ENCODE measurements at regions not wholly inside any gene's neighbourhood (a gene's known extent, or its start where the extent isn't known, plus 50 kb on each side); places are given as distances from the start of the nearest gene placed in this dataset.

DNA sequence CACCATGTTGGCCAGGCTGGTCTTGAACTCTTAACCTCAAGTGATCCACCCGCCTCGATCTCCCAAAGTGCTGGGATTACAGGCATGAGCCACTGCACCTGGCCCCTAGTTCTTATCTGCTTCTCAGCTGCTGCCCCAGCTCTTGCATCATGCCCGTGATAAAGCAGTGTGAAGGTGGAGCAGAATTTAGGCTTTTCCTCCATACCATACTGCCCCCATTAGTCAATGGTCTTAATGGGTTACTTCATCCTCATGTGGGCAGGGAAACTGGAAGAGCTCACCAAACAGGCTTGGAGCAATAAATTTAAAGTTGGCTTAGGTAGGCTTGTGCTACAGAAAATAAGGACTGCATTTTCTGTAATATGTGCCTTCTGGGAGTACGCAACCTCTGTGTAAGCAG is 636.9 kb upstream of the BOD1L1 start:
- DNase-seq = no peak
- no peak overlapping the region for H3K4me3 ChIP-seq
- no peaks in the 10 kb centered on the region for H3K9me3 ChIP-seq
- no peaks in the 10 kb centered on the region for H3K27me3 ChIP-seq
- H3K36me3 ChIP-seq = no peaks in the 10 kb centered on the region

DNA sequence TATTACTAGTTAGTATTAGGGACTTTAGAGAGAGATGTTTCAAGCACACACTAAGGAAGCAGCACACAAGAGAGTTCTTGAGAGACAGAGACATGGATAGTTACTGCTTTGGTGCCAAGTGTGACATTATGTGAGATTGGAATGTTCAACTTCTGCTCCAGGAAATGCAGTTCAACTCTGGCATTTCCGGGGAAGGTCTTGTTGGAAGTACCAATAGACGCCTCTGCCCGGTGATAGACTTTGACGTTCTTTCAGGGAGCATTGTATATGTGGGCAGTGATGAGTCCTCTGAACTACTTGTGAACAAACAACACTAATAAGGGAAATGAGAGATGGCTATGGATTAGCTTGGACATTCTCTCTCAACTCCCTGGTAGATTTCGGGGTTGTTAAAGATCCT is 638.1 kb upstream of the BOD1L1 start:
- no peak overlapping the region for H3K4me3 ChIP-seq
- no peaks in the 10 kb centered on the region for H3K36me3 ChIP-seq
- DNase-seq = no peak
- no peaks in the 10 kb centered on the region for H3K9me3 ChIP-seq
- H3K27me3 ChIP-seq = no peaks in the 10 kb centered on the region

DNA sequence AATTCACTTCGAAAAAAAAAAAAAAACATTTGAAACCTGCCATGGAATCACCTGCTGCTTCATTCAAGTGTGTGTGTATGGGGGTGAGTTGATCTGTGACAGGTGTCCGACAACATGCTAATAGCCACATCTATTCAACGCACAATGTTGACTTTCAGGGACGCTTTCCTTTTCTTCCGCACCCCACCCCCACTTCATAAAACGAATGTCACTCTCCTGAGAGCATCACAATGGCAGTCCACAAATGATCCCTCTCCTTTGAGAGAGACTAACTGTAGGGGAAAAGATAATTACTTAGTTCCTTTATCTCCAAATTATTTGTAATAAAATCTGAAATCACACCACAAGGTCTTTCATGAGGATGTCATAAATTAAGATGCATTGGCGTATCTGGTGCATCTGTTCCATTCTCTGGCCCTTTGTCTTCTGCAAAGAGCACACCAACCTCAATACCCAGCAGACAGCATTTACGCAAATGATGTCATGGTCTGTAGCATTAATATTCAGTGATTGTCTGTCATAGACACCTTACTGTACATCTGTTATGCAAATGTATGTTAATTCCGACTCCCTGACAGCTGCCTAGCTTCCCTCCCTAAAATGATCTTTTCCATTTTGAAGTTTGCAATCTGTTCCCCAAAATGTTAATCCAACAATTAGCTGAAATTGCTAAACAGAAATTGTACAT is 640.0 kb upstream of the BOD1L1 start:
- no peak for DNase-seq
- no peaks in the 10 kb centered on the region for H3K9me3 ChIP-seq
- no peak overlapping the region for H3K4me3 ChIP-seq
- H3K27me3 ChIP-seq = no peaks in the 10 kb centered on the region
- H3K36me3 ChIP-seq = no peaks in the 10 kb centered on the region

DNA sequence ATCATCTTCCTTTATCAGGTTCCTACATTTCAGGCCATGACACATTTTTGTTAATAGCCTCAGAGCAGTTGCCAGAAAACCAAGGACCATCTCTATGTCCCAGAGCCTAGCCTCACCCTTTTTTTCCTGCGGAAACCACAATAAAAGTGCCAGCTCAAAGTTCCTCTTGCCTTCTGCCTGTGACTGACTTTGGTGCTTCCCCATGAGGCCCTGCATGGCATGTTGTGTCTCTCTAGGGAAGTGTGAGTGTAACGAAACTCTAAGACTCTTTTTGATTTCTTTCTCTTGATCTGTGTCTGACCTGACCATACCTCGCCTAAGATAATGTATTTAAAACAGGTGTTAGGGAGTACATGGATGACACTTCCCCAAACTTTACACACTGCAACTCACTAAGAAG is 642.3 kb upstream of the BOD1L1 start:
- H3K9me3 ChIP-seq = no peaks in the 10 kb centered on the region
- no peaks in the 10 kb centered on the region for H3K36me3 ChIP-seq
- no peaks in the 10 kb centered on the region for H3K27me3 ChIP-seq
- no peak overlapping the region for H3K4me3 ChIP-seq
- no peak for DNase-seq

DNA sequence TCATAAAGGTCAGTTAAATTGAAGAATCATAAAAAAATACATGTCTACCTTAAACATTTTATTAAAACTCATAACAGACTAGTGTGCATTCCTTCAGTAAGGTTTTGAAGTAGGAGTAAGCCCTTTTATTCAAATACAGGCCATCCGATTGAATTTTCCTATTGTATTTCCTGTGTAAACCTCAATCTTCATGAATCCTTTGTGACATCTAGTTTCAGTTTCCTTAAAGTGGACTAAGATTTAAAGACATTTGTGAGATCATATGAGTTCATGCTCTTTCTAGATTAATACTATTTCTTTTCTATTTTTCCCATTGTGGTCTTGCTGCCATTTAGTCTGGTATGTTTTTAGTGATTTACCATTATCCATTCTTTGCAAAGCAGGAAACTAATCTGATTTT is 644.7 kb upstream of the BOD1L1 start:
- H3K36me3 ChIP-seq = no peaks in the 10 kb centered on the region
- H3K4me3 ChIP-seq = no peak overlapping the region
- no peak for DNase-seq
- no peaks in the 10 kb centered on the region for H3K27me3 ChIP-seq
- no peaks in the 10 kb centered on the region for H3K9me3 ChIP-seq

DNA sequence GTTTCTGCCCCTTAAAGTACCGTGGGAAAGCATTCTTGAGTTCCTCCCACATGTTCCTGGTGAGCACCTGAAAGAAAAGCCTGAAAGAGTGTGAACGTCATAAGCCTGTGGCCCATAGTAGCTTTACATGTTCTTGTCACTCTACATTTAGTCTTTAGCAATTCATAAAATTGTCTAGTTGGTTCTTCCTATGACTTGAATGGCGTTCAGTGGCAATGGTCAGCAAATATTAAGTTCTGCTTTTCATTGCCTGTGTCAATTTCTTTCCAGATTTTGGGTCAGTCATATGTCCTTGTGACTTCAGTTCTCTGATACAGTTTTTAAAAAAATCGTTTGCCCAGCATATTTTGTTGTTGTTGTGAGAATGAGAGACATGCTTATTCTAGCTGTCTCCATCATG is 650.0 kb upstream of the BOD1L1 start:
- H3K36me3 ChIP-seq = no peaks in the 10 kb centered on the region
- no peak overlapping the region for H3K4me3 ChIP-seq
- DNase-seq = no peak
- no peaks in the 10 kb centered on the region for H3K9me3 ChIP-seq
- H3K27me3 ChIP-seq = no peaks in the 10 kb centered on the region

DNA sequence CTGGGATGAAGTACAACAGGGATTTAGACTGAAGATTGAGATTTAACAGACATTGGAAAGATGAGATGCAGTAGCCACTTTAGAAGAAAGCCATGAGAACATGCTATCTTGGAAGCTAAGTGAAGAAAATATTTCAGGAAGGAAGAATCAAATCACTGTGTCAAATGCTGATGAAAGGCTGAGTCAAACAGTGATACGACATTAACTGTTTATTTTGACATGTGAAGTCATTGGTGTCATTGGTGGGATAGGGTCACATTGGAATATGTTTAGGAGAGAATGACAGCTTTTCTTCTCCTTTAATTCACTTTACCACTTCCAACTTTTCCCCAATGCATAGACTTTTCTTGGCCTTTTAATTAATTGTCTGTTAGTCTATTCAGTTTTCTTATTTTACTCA is 653.0 kb upstream of the BOD1L1 start:
- H3K4me3 ChIP-seq = no peak overlapping the region
- no peaks in the 10 kb centered on the region for H3K36me3 ChIP-seq
- H3K9me3 ChIP-seq = no peaks in the 10 kb centered on the region
- DNase-seq = no peak
- H3K27me3 ChIP-seq = no peaks in the 10 kb centered on the region

DNA sequence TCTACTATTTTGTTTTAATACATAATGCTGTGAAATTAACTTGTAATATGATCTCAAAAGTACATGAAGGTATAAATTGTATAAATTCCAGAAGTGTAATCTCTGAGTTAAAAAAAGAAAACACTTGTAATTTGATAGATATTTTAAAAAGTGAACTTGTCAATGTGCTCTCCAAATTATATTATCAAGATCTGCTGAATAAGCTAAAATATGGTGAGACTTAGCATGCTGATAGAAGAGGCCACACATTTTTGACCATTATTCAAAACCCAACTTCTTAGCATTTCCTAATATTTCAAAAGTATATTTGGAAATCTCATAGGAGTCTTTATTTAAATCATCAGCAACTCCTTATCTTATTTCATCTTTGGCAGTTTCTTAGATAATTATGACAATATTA is 657.1 kb upstream of the BOD1L1 start:
- H3K27me3 ChIP-seq = no peaks in the 10 kb centered on the region
- H3K9me3 ChIP-seq = no peaks in the 10 kb centered on the region
- no peaks in the 10 kb centered on the region for H3K36me3 ChIP-seq
- DNase-seq = no peak
- H3K4me3 ChIP-seq = no peak overlapping the region

DNA sequence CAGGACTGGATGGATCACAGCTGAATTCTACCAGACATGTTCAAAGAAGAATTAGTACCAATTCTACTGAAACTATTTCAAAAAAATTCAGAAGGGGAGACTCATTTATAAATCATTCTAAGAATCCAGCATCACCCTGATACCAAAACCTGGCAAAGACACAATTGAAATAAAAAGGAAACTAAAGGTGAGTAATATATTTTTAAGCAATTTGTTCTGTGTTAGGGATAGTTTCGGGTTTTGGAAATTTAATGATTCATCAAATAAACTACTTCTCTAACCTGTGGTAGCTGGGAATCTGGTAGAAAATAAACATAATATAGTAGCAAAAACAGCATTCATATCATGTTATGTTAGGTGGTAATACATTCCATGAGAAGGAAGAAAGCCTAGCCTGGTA is 662.2 kb upstream of the BOD1L1 start:
- Histone ChIP-seq H3K4me3 (no peak overlapping the region), H3K9me3 (no peaks in the 10 kb centered on the region), H3K36me3 (no peaks in the 10 kb centered on the region), H3K27me3 (no peaks in the 10 kb centered on the region)
- no peak for DNase-seq

DNA sequence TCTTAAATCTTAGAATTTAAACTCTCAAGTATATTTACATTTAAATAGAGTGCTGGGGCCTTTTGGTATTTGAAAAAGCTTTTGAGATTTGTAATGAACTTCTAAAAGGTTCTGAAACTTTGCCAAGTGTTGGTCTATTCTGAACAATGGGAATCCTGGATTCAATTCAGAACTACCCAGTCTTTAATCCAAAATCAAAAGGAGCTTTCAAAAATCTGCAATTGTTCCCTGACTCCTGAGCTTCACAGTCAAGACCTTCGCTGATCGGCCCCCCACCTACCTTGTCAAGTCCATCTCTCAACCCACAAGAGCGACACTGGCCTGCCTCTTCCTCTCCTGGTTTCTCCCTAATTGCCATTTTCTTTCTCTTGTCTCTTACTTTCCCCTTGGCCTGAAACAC is 666.1 kb upstream of the BOD1L1 start:
- Histone ChIP-seq H3K36me3 (no peaks in the 10 kb centered on the region), H3K27me3 (no peaks in the 10 kb centered on the region), H3K9me3 (no peaks in the 10 kb centered on the region), H3K4me3 (no peak overlapping the region)
- no peak for DNase-seq

DNA sequence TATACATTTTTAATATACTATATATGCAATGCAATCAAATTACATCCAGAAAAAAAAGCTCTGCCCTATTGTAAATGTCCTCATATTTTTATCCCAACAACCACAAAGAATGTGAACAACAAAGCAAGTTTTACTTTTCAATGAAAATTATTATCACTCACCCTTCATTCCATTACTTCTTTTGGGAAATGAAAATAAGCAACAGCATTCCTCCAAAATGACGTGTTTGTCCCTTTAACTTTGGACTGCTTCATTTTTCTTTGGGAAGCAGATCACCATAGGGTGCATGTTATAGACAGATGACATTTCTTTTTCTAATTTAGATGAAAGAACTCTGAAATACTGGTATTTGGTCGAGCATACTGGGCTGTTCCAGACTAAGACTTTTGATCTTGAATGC is 667.1 kb upstream of the BOD1L1 start:
- no peaks in the 10 kb centered on the region for H3K9me3 ChIP-seq
- no peaks in the 10 kb centered on the region for H3K27me3 ChIP-seq
- no peak overlapping the region for H3K4me3 ChIP-seq
- no peak for DNase-seq
- no peaks in the 10 kb centered on the region for H3K36me3 ChIP-seq

DNA sequence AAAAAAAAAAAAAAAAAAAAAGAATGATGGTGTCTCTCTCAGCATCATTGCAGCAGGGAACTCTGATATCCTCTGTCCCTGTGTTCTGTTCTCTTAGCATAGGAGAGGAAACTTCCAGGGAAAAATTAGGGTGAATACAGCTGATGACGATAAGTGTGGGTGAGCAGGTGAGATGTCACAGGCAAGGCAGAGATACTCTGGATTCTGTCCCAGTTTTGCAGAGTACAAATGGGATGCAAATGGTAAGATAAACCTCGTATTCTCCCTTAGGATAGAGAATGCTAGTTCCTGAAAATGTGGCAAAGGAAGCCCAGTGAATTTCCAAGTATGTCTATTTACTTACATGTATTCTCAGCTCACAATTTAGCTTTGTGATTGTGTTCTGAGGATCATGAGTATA is 671.6 kb upstream of the BOD1L1 start:
- Histone ChIP-seq H3K27me3 (no peaks in the 10 kb centered on the region), H3K36me3 (no peaks in the 10 kb centered on the region), H3K4me3 (no peak overlapping the region), H3K9me3 (no peaks in the 10 kb centered on the region)
- DNase-seq = no peak

DNA sequence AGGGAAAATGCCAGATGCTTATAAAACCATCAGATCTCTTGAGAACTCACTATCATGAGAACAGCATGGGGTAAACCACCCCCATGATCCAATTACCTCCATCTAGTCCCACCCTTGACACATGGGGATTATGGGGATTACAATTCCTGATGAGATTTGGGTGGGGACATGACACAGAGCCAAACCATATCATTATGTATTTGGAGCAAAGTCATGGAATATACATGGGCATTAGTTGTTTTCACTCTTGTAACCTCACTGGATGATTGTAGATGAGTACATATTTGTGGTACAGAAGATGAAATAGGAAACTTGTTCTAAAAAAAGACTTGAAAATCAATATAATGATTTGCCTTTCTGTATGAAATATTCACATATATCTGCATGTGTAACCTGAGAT is 674.5 kb upstream of the BOD1L1 start:
- H3K27me3 ChIP-seq = no peaks in the 10 kb centered on the region
- no peak overlapping the region for H3K4me3 ChIP-seq
- no peak for DNase-seq
- no peaks in the 10 kb centered on the region for H3K36me3 ChIP-seq
- no peaks in the 10 kb centered on the region for H3K9me3 ChIP-seq

DNA sequence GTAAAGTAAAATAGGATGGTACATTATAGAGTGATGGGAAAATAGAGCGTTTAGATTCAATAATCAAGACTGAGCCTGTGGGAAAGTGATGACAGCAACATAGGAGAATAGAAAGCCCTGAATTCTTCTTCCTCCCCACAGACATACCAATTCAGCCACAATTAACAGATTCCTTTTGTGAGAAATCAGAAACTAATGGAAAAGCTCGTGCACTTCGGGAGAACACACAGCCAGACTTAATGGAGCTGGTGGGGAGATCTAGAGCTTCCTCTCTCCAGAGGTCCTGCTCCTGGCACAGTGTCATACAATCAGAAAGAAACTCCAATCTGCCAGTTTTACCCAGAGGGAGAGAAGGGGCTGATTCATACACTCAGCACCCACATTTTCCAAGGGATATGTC is 676.3 kb upstream of the BOD1L1 start:
- Histone ChIP-seq H3K27me3 (no peaks in the 10 kb centered on the region), H3K36me3 (no peaks in the 10 kb centered on the region), H3K9me3 (no peaks in the 10 kb centered on the region), H3K4me3 (no peak overlapping the region)
- DNase-seq = no peak

DNA sequence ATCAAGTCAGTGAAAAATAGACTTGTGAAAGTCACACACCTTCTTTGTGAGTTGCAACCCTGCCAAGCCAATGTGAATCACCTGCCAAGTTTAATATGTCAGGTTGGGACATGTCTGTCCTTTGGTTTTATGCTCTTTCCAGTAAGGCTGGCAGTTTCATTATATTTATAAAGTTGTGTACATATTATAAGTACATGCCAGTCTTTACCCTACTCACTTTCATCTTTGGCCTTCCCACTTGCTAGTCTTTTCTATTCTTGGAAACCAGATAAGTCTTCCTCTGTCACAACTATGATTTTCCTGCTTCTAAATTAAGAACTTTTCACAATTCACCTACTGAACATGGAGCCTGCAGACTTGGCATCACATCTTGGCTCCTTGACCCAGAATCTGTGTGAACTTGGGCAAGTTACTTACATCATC is 680.7 kb upstream of the BOD1L1 start:
- Histone ChIP-seq H3K36me3 (no peaks in the 10 kb centered on the region), H3K9me3 (no peaks in the 10 kb centered on the region), H3K27me3 (no peaks in the 10 kb centered on the region), H3K4me3 (no peak overlapping the region)
- no peak for DNase-seq

DNA sequence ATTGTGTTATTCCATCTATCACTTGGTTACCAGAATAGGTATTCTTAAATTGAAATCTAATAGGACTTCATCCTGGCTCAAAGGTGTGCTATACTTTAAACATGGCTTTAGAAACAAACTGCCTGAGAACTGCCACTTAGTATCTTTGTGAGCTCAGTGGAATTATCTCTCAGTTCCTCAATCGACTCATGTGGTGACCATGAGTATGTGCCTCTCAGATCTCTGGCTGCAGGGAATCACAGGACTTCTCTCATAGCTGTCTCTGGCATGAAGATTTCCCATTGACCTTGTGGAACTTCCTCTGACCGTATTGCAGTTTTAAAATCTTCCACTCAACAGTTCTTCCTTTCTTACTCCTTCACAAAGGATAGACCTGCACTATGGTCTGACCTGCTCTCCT is 681.9 kb upstream of the BOD1L1 start:
- H3K9me3 ChIP-seq = no peaks in the 10 kb centered on the region
- no peaks in the 10 kb centered on the region for H3K36me3 ChIP-seq
- no peak overlapping the region for H3K4me3 ChIP-seq
- H3K27me3 ChIP-seq = no peaks in the 10 kb centered on the region
- no peak for DNase-seq

DNA sequence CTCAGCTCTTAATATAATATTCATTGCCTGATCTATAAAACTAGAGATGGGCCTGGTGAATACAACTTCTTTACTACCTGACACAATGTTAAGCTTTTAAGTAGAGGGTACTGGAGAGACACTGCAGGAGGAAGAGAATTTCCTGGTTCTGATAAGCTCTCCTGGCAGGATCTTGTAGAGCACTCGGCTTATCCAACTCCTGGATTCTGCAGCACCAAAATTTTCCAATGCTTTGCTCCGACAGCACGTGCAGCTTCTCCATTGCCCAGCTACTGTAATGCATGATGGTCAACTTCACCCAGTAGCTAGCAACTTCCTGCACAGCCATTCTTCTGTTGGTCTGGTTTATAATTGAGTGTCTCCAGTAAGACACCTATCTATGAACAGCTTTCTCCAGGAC is 686.2 kb upstream of the BOD1L1 start:
- Histone ChIP-seq H3K9me3 (no peaks in the 10 kb centered on the region), H3K27me3 (no peaks in the 10 kb centered on the region), H3K4me3 (no peak overlapping the region), H3K36me3 (no peaks in the 10 kb centered on the region)
- no peak for DNase-seq

DNA sequence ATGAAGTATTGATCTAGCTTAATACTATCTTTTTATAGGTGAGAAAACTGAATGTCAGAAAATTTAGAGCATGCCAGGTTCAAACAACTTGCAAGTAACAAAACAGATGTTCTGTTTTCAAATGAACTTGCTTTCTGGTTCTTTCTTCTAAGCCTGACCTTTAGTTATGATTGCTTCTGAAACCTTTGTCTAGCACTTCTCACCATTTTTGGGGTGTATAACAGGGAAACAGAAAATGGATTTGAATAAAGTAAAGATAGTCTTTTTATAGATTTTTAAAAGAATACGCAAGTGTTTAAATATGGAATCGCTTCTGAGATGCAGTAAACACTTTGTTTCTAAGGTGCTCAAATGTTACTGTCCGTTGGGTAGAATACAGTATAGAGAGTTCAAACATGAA is 687.2 kb upstream of the CPEB2 start:
- Histone ChIP-seq H3K27me3 (no peaks in the 10 kb centered on the region), H3K4me3 (no peak overlapping the region), H3K36me3 (no peaks in the 10 kb centered on the region), H3K9me3 (no peaks in the 10 kb centered on the region)
- no peak for DNase-seq

DNA sequence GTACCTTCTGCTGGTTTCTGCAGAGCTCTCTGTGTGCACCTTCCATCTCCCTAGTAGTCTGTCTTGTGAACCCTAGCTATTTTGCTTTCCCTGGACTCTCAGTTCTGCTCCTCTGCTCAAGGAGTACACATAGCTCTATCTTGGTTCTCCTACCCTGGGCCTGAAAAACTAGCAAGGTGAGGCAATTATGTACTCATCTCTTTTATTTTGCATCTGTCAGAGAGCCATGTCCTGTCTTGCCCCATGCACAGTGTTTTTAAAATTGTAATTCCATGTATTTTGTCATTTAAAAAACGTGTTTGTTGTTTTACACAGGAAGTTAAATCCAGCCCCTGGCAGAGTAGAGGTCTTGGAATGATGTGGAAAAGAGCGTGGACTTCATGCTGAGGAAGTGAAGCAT is 684.9 kb upstream of the CPEB2 start:
- Histone ChIP-seq H3K9me3 (no peaks in the 10 kb centered on the region), H3K36me3 (no peaks in the 10 kb centered on the region), H3K4me3 (no peak overlapping the region), H3K27me3 (no peaks in the 10 kb centered on the region)
- DNase-seq = no peak
